HepG2 (cell line): ENCODE measurements at regions not wholly inside any gene's neighbourhood (a gene's known extent, or its start where the extent isn't known, plus 50 kb on each side); places are given as distances from the start of the nearest gene placed in this dataset.

Experiments used
- ATAC-seq: fragments of 200-7000 bp; cut with Tn5 transposase; 3 replicates; pipeline ENCODE4 v1.9.1; 2020; ENCODE audit warnings: mild to moderate bottlenecking, moderate library complexity
- BruUV-seq: library from RNA; stranded (reverse); fragments of 400-500 nt; replicated peaks from 2 replicates; lab custom pipeline; 2021; lab: Mats Ljungman, UMichigan
- CTCF ChIA-PET: fragments of 300-600 bp; formaldehyde crosslinking; extraction: SDS; loops from one replicate; lab custom pipeline; 2021; ENCODE audit warnings: low total read pairs, inconsistent platforms, low intra/inter-chr PET ratio; lab: Yijun Ruan, JAX
- POLR2A ChIA-PET: fragments of 350-600 bp; sonication (Branson Sonifier 250); formaldehyde crosslinking; loops from one replicate; lab custom pipeline; 2020; ENCODE audit warnings: antibody characterized with exemption, inconsistent platforms; lab: Yijun Ruan, JAX
- DNase-seq: peaks from one replicate; pipeline ENCODE4 v3.0.0-alpha.2; 2015; ENCODE audit warnings: low spot score
- FAIRE-seq: peaks from 3 replicates; lab custom pipeline; 2011; peaks lifted over from hg19 to GRCh38; lab: Jason Lieb, UNC
- H2AFZ ChIP-seq: one replicate; pipeline ENCODE4 v1.6.1; 2011; ENCODE audit warnings: low read length, inconsistent platforms
- H3K27ac ChIP-seq: fragments of 300-600 bp; 3 replicates; pipeline ENCODE4 v1.8.0; 2011; ENCODE audit warnings: mixed run types, mild to moderate bottlenecking, mixed read lengths, low read length, inconsistent platforms; ENCODE audit not compliant: insufficient read depth; ENCODE audit errors: extremely low read length
- H3K27me3 ChIP-seq, 2 experiments: fragments of 200-600 bp in 1 of 2; 2 replicates in 1 of 2; 3 replicates in 1 of 2; pipeline versions ENCODE4 v1.6.0 to v1.8.0; 2011; ENCODE audit warnings: low read length in 2 of 2, mild to moderate bottlenecking in 2 of 2, moderate library complexity in 2 of 2, inconsistent platforms in 1 of 2; ENCODE audit not compliant: insufficient read depth in 2 of 2, control insufficient read depth in 1 of 2
- H3K36me3 ChIP-seq, 2 experiments: fragments of 200-600 bp in 1 of 2; replicated peaks in 1 of 2; 2 replicates in 1 of 2; 3 replicates in 1 of 2; pipeline versions ENCODE4 v1.5.1 to v1.8.0; 2011; ENCODE audit warnings: low read length in 2 of 2, inconsistent platforms in 1 of 2; ENCODE audit not compliant: insufficient read depth in 2 of 2, control insufficient read depth in 1 of 2
- H3K4me1 ChIP-seq: 2 replicates; pipeline ENCODE4 v1.5.1; 2012; ENCODE audit warnings: low read length, inconsistent platforms; ENCODE audit not compliant: insufficient read depth
- H3K4me2 ChIP-seq: 2 replicates; pipeline ENCODE4 v1.6.0; 2011; ENCODE audit warnings: low read depth, low read length, inconsistent platforms
- H3K4me3 ChIP-seq, 3 experiments: fragments of 200-600 bp in 1 of 3; sonication (generic), shearing (Covaris generic) in 1 of 3; replicated peaks in 1 of 3; 2 replicates each; pipeline ENCODE4 v1.5.1; 2011 to 2016; ENCODE audit warnings: low read length in 3 of 3, inconsistent platforms in 2 of 3, low read depth in 2 of 3, mild to moderate bottlenecking in 2 of 3, control low read depth in 1 of 3, mixed read lengths in 1 of 3; ENCODE audit not compliant: insufficient read depth in 1 of 3
- H3K79me2 ChIP-seq: one replicate; pipeline ENCODE4 v1.6.1; 2011; ENCODE audit warnings: low read length, inconsistent platforms; ENCODE audit not compliant: insufficient read depth
- H3K9ac ChIP-seq: 2 replicates; pipeline ENCODE4 v1.6.0; 2011; ENCODE audit warnings: mild to moderate bottlenecking, low read depth, low read length, inconsistent platforms; ENCODE audit not compliant: insufficient read depth
- H3K9me3 ChIP-seq: 2 replicates; pipeline ENCODE4 v1.5.1; 2012; ENCODE audit warnings: mild to moderate bottlenecking, low read length
- H4K20me1 ChIP-seq: 2 replicates; pipeline ENCODE4 v1.6.0; 2011; ENCODE audit warnings: inconsistent platforms, mild to moderate bottlenecking, low read length, moderate library complexity; ENCODE audit not compliant: insufficient read depth
- HNRNPL ChIP-seq: fragments of 200-400 bp; formaldehyde crosslinking; IDR thresholded peaks from 2 replicates; pipeline ENCODE4 v1.6.1; 2017; ENCODE audit warnings: mild to moderate bottlenecking, low read depth, low read length
- KLF12 ChIP-seq: sonication (generic); formaldehyde crosslinking; IDR thresholded peaks from 2 replicates; pipeline ENCODE4 v1.4.0; 2020; ENCODE audit warnings: missing genetic modification reagents, borderline replicate concordance
- MYNN ChIP-seq: sonication (generic); formaldehyde crosslinking; IDR thresholded peaks from 2 replicates; pipeline ENCODE4 v1.4.0; 2020; ENCODE audit warnings: mild to moderate bottlenecking, low read depth, missing genetic modification reagents
- SIX1 ChIP-seq: sonication (generic); formaldehyde crosslinking; IDR thresholded peaks from 2 replicates; pipeline ENCODE4 v1.4.0; 2020; ENCODE audit warnings: missing genetic modification reagents, borderline replicate concordance
- SMARCC2 ChIP-seq: fragments of 450-650 bp; IDR thresholded peaks from 2 replicates; pipeline ENCODE4 v1.6.1; 2017; ENCODE audit warnings: antibody characterized with exemption, mild to moderate bottlenecking
- TAF15 ChIP-seq: fragments of 200-400 bp; formaldehyde crosslinking; IDR thresholded peaks from one replicate; pipeline ENCODE4 v1.6.1; 2018; ENCODE audit warnings: mild to moderate bottlenecking, low read depth, low read length; ENCODE audit not compliant: poor library complexity, severe bottlenecking
- U2AF2 ChIP-seq: fragments of 200-400 bp; formaldehyde crosslinking; IDR thresholded peaks from 2 replicates; pipeline ENCODE4 v1.6.1; 2017; ENCODE audit warnings: low read depth, mild to moderate bottlenecking, low read length
- ZNF569 ChIP-seq: sonication (generic); formaldehyde crosslinking; IDR thresholded peaks from 2 replicates; pipeline ENCODE4 v1.5.0; 2020; ENCODE audit warnings: mild to moderate bottlenecking, missing genetic modification reagents, moderate library complexity, borderline replicate concordance
- WGBS: methylation state at CpG from one replicate; pipeline ENCODE4 v1.1.6; 2017; ENCODE audit warnings: low lambda C conversion rate; 5-methylcytosine and 5-hydroxymethylcytosine counted together
- in situ Hi-C: cut with HindIII; loops from 2 replicates; pipeline ENCODE4 v1.10.0; 2017; ENCODE audit warnings: low pct_unique_long_range_greater_than_20kb; ENCODE audit not compliant: extremely low pct_ligation_motif_present
- intact Hi-C: fragments of 100-400 bp; cut with micrococcal nuclease; formaldehyde crosslinking; loops from one replicate; pipeline ENCODE4 v1.10.0; 2022; ENCODE audit not compliant: unreplicated experiment
- TF ChIP-seq, protein P1 (sequence below): sonication (generic); formaldehyde crosslinking; IDR thresholded peaks from 2 replicates; pipeline ENCODE4 v1.4.0; 2020; ENCODE audit warnings: missing genetic modification reagents, mild to moderate bottlenecking, borderline replicate concordance
- TF ChIP-seq, protein P2 (sequence below): IDR thresholded peaks from 2 replicates; pipeline ENCODE4 v1.6.1; 2016; ENCODE audit warnings: missing compliant biosample characterization, missing genetic modification reagents, borderline replicate concordance
- TF ChIP-seq, protein P3 (sequence below), 2 experiments: sonication (generic) in 1 of 2; formaldehyde crosslinking in 1 of 2; IDR thresholded peaks; 2 replicates each; pipeline versions ENCODE4 v1.6.1 to v1.9.0; 2014 to 2022; ENCODE audit warnings: antibody characterized with exemption in 1 of 2, borderline replicate concordance in 1 of 2, inconsistent platforms in 1 of 2, low read depth in 1 of 2, missing genetic modification reagents in 1 of 2

DNA sequence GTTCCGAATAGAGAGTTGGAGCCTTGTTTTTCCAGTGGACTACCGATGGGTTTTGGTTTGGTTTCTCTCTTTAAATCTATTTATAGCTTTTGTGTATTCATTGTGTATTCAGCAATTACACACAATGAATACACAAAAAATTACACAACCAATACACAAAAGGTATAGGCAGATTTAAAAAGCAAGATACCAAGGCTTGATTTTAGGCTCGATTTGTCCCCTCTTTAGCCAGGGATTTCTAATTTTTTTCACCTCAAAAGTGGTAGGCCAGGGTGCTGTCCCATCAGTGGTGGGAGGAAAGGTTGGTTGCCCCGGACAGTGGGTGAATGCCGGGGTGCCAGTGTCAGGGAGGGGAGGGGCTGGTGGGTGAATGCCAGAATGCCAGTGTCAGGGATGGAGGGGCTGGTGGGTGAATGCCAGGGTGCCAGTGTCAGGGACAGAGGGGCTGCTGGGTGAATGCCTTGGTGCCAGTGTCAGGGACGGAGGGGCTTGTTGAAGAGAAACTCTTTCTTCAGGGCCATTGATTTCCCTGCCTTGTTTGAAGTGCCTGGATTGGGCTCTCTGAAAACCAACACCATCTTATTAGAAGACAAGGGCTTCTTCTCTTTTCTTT, 186.2 kb downstream of the GOLGA6L6 start:
- H3K79me2 ChIP-seq: no peaks in the 10 kb centered on the region
- no peak overlapping the region for H3K27ac ChIP-seq
- ATAC-seq (no peak), DNase-seq (no peak), FAIRE-seq (no peak)
- no TSS peak for BruUV-seq
- H3K27me3 ChIP-seq: no peaks in the 10 kb centered on the region
- H3K9me3 ChIP-seq: no peaks in the 10 kb centered on the region
- CTCF ChIA-PET: interaction anchor here (3.0 kb wide), 1 partner anchor 1868 kb away, joined by 32 read pairs; no protein-coding TSS in a partner anchor
- H3K4me1 ChIP-seq: no peaks in the 10 kb centered on the region
- H3K4me2 ChIP-seq: no peak overlapping the region
- no peak overlapping the region for H3K4me3 ChIP-seq
- POLR2A ChIA-PET: no interaction called here
- H3K36me3 ChIP-seq: no peaks in the 10 kb centered on the region
- intact Hi-C loops: no loop called here
- 17% methylated on average over 6 of the region's 6 CpGs for WGBS
- no peaks in the 10 kb centered on the region for H4K20me1 ChIP-seq
- no peak overlapping the region for H3K9ac ChIP-seq
- in situ Hi-C loops: no loop called here
- no peak overlapping the region for H2AFZ ChIP-seq
- TF ChIP-seq KLF12 (CRISPR knock-in tag) (no peak), MYNN (CRISPR knock-in tag) (no peak), ZNF569 (CRISPR knock-in tag) (no peak), SMARCC2 (no peak), TAF15 (no peak), SIX1 (CRISPR knock-in tag) (no peak), HNRNPL (no peak), U2AF2 (no peak)
- TF ChIP-seq, protein P1, sequence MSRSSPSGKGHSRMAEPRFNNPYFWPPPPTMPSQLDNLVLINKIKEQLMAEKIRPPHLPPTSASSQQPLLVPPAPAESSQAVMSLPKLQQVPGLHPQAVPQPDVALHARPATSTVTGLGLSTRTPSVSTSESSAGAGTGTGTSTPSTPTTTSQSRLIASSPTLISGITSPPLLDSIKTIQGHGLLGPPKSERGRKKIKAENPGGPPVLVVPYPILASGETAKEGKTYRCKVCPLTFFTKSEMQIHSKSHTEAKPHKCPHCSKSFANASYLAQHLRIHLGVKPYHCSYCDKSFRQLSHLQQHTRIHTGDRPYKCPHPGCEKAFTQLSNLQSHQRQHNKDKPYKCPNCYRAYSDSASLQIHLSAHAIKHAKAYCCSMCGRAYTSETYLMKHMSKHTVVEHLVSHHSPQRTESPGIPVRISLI: no peak
- TF ChIP-seq, protein P2, sequence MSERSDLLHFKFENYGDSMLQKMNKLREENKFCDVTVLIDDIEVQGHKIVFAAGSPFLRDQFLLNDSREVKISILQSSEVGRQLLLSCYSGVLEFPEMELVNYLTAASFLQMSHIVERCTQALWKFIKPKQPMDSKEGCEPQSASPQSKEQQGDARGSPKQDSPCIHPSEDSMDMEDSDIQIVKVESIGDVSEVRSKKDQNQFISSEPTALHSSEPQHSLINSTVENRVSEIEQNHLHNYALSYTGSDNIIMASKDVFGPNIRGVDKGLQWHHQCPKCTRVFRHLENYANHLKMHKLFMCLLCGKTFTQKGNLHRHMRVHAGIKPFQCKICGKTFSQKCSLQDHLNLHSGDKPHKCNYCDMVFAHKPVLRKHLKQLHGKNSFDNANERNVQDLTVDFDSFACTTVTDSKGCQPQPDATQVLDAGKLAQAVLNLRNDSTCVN (CRISPR knock-in tag): no peak
- TF ChIP-seq, protein P3, sequence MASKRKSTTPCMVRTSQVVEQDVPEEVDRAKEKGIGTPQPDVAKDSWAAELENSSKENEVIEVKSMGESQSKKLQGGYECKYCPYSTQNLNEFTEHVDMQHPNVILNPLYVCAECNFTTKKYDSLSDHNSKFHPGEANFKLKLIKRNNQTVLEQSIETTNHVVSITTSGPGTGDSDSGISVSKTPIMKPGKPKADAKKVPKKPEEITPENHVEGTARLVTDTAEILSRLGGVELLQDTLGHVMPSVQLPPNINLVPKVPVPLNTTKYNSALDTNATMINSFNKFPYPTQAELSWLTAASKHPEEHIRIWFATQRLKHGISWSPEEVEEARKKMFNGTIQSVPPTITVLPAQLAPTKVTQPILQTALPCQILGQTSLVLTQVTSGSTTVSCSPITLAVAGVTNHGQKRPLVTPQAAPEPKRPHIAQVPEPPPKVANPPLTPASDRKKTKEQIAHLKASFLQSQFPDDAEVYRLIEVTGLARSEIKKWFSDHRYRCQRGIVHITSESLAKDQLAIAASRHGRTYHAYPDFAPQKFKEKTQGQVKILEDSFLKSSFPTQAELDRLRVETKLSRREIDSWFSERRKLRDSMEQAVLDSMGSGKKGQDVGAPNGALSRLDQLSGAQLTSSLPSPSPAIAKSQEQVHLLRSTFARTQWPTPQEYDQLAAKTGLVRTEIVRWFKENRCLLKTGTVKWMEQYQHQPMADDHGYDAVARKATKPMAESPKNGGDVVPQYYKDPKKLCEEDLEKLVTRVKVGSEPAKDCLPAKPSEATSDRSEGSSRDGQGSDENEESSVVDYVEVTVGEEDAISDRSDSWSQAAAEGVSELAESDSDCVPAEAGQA (IDR thresholded peaks at IDR 0.05; ENCODE audit: low read depth): no peak
- TF ChIP-seq, protein P3 (CRISPR knock-in tag; IDR thresholded peaks at IDR 0.05; ENCODE audit: borderline replicate concordance): no peak
